ENCODE measurements at regions not wholly inside any gene's neighbourhood (a gene's known extent, or its start where the extent isn't known, plus 50 kb on each side); places are given as distances from the start of the nearest gene placed in this dataset.

DNA sequence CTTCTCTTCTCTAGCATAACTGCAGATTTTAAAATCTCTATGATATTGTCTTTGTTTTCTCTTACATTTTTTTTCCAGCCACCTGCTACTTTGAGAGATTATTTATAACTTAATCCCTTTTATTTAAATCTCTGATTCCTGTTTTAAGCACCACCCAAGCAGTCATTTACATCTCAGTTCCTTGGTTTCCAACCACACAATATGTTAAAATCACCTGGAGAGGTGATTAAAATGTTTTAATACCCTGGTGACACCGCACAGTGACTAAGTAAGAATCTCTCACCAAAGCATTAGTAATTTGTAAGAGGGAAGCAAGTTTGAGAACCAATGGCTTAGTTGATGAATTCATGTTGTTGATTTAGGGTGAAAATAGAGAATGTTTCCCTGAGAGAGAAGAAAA lies 849.8 kb downstream of the TMTC2 start:
- no peak for DNase-seq (ENCODE audit: extremely low spot score)
- ChIA-PET CTCF (no interaction called here), POLR2A (no interaction called here)
- TF ChIP-seq ARNT (IDR thresholded peaks at IDR 0.05) (no peak), NFRKB (IDR thresholded peaks at IDR 0.05) (no peak), TARDBP (IDR thresholded peaks at IDR 0.05) (no peak), LEF1 (IDR thresholded peaks at IDR 0.05; ENCODE audit: borderline replicate concordance) (no peak), FOXA1 (IDR thresholded peaks at IDR 0.05) (no peak), CTBP1 (IDR thresholded peaks at IDR 0.05; ENCODE audit: borderline replicate concordance) (no peak), FOXM1 (IDR thresholded peaks at IDR 0.05; ENCODE audit: borderline replicate concordance) (no peak), ZNF384 (IDR thresholded peaks at IDR 0.05) (no peak), L3MBTL2 (conservative IDR thresholded peaks at IDR 0.05) (no peak), HDGF (IDR thresholded peaks at IDR 0.05; ENCODE audit: borderline replicate concordance) (no peak), BHLHE40 (IDR thresholded peaks at IDR 0.05; ENCODE audit: borderline replicate concordance) (no peak), ELF4 (IDR thresholded peaks at IDR 0.05) (no peak), SUZ12 (IDR thresholded peaks at IDR 0.05) (no peak), SP1 (IDR thresholded peaks at IDR 0.05) (no peak), FOXK2 (IDR thresholded peaks at IDR 0.05) (no peak)
- TF ChIP-seq, protein P1, sequence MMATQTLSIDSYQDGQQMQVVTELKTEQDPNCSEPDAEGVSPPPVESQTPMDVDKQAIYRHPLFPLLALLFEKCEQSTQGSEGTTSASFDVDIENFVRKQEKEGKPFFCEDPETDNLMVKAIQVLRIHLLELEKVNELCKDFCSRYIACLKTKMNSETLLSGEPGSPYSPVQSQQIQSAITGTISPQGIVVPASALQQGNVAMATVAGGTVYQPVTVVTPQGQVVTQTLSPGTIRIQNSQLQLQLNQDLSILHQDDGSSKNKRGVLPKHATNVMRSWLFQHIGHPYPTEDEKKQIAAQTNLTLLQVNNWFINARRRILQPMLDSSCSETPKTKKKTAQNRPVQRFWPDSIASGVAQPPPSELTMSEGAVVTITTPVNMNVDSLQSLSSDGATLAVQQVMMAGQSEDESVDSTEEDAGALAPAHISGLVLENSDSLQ (IDR thresholded peaks at IDR 0.05) = no peak

DNA sequence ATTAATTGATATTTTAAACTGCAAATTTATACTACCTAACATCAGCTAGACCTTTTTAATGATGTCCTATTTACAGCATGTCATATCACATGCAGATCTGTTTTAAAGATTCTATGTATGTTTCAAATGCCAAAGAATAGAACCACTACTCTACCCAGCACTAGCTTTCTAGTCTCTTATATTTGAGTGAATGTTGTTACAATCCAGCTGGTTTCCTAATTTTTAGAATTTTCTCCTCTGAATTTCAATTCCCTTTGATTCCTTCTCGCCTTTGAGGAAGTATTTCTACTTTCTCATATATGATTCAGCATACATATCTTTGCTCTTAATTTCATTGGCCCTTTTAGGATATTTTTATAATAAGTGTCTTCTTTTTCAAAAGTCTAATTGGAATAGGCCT lies 841.9 kb downstream of the TMTC2 start:
- ChIA-PET POLR2A (no interaction called here), CTCF (no interaction called here)
- no peak for TF ChIP-seq BHLHE40 (IDR thresholded peaks at IDR 0.05; ENCODE audit: borderline replicate concordance)
- no peak for TF ChIP-seq L3MBTL2 (conservative IDR thresholded peaks at IDR 0.05)
- no peak for TF ChIP-seq LEF1 (IDR thresholded peaks at IDR 0.05; ENCODE audit: borderline replicate concordance)
- no peak for TF ChIP-seq CTBP1 (IDR thresholded peaks at IDR 0.05; ENCODE audit: borderline replicate concordance)
- TF ChIP-seq, protein P1 (IDR thresholded peaks at IDR 0.05) = no peak
- TF ChIP-seq FOXK2 (IDR thresholded peaks at IDR 0.05) = no peak
- no peak for TF ChIP-seq NFRKB (IDR thresholded peaks at IDR 0.05)
- no peak for TF ChIP-seq FOXM1 (IDR thresholded peaks at IDR 0.05; ENCODE audit: borderline replicate concordance)
- no peak for TF ChIP-seq ELF4 (IDR thresholded peaks at IDR 0.05)
- TF ChIP-seq TARDBP (IDR thresholded peaks at IDR 0.05) = no peak
- TF ChIP-seq ARNT (IDR thresholded peaks at IDR 0.05) = no peak
- TF ChIP-seq SUZ12 (IDR thresholded peaks at IDR 0.05) = no peak
- TF ChIP-seq ZNF384 (IDR thresholded peaks at IDR 0.05) = no peak
- DNase-seq (ENCODE audit: extremely low spot score) = no peak

DNA sequence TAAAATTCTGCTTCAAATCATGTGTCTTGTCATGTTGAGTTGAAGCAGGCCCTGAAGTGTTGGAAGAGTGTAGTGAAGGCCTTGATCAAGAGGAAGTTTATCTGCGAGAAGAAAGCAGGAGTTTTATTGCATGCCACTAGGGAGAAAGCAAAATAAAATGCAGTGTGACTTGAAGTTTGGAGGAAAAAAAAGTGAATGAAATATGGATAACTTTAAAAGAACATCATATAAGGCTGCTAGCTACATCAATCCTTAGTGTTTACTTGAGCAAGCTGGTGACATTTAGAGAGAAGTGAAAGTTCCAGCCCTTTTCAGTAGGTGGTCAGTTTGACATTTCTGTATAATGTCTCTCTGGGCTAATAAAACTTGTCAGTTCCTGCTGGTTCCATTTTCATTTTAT lies 841.1 kb downstream of the TMTC2 start:
- POLR2A ChIA-PET = no interaction called here
- TF ChIP-seq LEF1 (IDR thresholded peaks at IDR 0.05; ENCODE audit: borderline replicate concordance) (no peak), NFRKB (IDR thresholded peaks at IDR 0.05) (no peak), FOXA1 (IDR thresholded peaks at IDR 0.05) (no peak), FOXM1 (IDR thresholded peaks at IDR 0.05; ENCODE audit: borderline replicate concordance) (no peak), ARNT (IDR thresholded peaks at IDR 0.05) (no peak), TARDBP (IDR thresholded peaks at IDR 0.05) (no peak), ZNF384 (IDR thresholded peaks at IDR 0.05) (no peak)
- TF ChIP-seq, protein P1 (IDR thresholded peaks at IDR 0.05) = peak; percentile 36; the same call in 1 of the 2 replicates
- CTCF ChIA-PET = no interaction called here
- DNase-seq (ENCODE audit: extremely low spot score) = no peak

DNA sequence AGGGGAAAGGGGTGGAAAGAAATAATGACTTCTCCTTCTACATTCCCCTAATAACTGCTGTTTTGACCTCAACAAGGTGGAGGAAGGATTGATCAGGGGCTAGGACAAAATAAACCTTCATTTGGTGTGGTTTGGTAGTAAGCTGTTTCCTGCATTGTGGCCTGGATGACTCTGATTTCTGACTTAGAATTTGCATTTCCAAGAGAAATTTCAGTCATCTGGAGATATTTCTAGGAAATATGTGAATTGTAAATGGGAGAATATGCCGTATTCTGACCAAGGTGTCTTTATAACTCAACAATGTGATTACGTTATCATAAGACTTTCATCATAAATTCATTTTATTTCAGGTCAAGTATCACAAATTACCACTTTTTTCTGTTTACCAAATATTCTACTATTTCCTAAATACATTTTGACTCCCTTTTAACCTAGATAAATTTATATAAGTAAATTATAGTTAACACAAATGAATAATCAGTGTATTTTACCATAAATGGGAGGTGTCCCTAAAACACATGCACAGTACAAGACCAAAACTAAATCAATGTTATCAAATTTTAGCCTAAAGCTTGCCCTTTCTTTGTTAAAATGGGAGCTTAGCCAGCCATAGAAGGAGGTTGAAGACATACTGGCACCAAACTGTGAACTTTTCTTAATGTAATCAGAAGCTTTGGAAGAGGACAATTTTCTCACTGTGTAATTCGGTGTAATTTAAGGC lies 828.8 kb downstream of the TMTC2 start:
- TF ChIP-seq, protein P1 (IDR thresholded peaks at IDR 0.05) = no peak
- TF ChIP-seq FOXM1 (IDR thresholded peaks at IDR 0.05; ENCODE audit: borderline replicate concordance) = no peak
- TF ChIP-seq LEF1 (IDR thresholded peaks at IDR 0.05; ENCODE audit: borderline replicate concordance) = no peak
- no peak for TF ChIP-seq ELF4 (IDR thresholded peaks at IDR 0.05)
- TF ChIP-seq L3MBTL2 (conservative IDR thresholded peaks at IDR 0.05) = no peak
- TF ChIP-seq FOXK2 (IDR thresholded peaks at IDR 0.05) = no peak
- no peak for TF ChIP-seq CTBP1 (IDR thresholded peaks at IDR 0.05; ENCODE audit: borderline replicate concordance)
- TF ChIP-seq SUZ12 (IDR thresholded peaks at IDR 0.05) = no peak
- no peak for TF ChIP-seq TARDBP (IDR thresholded peaks at IDR 0.05)
- TF ChIP-seq NFRKB (IDR thresholded peaks at IDR 0.05) = no peak
- TF ChIP-seq SP1 (IDR thresholded peaks at IDR 0.05) = no peak
- TF ChIP-seq ZNF384 (IDR thresholded peaks at IDR 0.05) = no peak
- TF ChIP-seq HDGF (IDR thresholded peaks at IDR 0.05; ENCODE audit: borderline replicate concordance) = no peak
- TF ChIP-seq ARNT (IDR thresholded peaks at IDR 0.05) = no peak
- TF ChIP-seq FOXA1 (IDR thresholded peaks at IDR 0.05) = no peak
- no peak for TF ChIP-seq BHLHE40 (IDR thresholded peaks at IDR 0.05; ENCODE audit: borderline replicate concordance)
- ChIA-PET POLR2A (no interaction called here), CTCF (no interaction called here)
- DNase-seq (ENCODE audit: extremely low spot score) = no peak

DNA sequence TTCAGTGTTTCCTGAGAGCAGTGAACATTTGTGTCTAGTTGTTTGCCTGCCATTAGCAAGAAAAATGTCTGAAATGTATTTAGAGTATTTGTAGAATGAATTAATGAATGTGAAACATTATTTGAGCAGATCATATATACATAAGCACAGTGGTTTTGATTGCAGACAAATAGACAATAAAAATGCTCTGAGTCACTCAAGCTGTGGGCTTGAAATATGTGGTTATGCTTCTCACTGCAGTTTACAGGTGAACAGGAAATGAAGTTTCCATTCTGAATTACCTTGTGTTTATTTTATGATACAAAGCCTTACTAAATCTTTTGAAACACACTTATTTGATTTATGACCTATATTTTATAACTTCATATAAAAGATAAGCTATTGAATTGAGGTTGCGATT lies 827.7 kb downstream of the TMTC2 start:
- TF ChIP-seq SP1 (IDR thresholded peaks at IDR 0.05) (no peak), ELF4 (IDR thresholded peaks at IDR 0.05) (no peak), L3MBTL2 (conservative IDR thresholded peaks at IDR 0.05) (no peak), HDGF (IDR thresholded peaks at IDR 0.05; ENCODE audit: borderline replicate concordance) (no peak), SUZ12 (IDR thresholded peaks at IDR 0.05) (no peak), TARDBP (IDR thresholded peaks at IDR 0.05) (no peak), FOXA1 (IDR thresholded peaks at IDR 0.05) (no peak)
- TF ChIP-seq, protein P1 (IDR thresholded peaks at IDR 0.05) = no peak
- ChIA-PET POLR2A (no interaction called here), CTCF (no interaction called here)
- DNase-seq (ENCODE audit: extremely low spot score) = no peak
